ENCODE measurements at regions not wholly inside any gene's neighbourhood (a gene's known extent, or its start where the extent isn't known, plus 50 kb on each side); places are given as distances from the start of the nearest gene placed in this dataset.

GRCh38 chr6:4559281-4559875 lies 216.8 kb upstream of the CDYL start:
- DNase-seq (ENCODE audit: low read depth in 4 of 6, low spot score in 6 of 6): no peak
- WGBS (ENCODE audit: insufficient coverage): 98% methylated on average over 19 of the region's 19 CpGs

GRCh38 chr6:4554645-4555044 lies 221.6 kb upstream of the CDYL start:
- H3K27me3 ChIP-seq (ENCODE audit: control insufficient read depth, insufficient read depth, low read length): no peaks in the 10 kb centered on the region
- H3K27ac ChIP-seq (ENCODE audit: low read depth, low read length): no peak overlapping the region
- no peak overlapping the region for H3K4me3 ChIP-seq (ENCODE audit: low read depth, low read length)
- H3K9me3 ChIP-seq (ENCODE audit: control insufficient read depth, insufficient read depth, low read length): no peaks in the 10 kb centered on the region
- H3K4me1 ChIP-seq (ENCODE audit: control insufficient read depth, insufficient read depth, low read length): no peaks in the 10 kb centered on the region
- no peak for DNase-seq (ENCODE audit: low read depth in 4 of 6, low spot score in 6 of 6)
- H3K36me3 ChIP-seq (ENCODE audit: control insufficient read depth, insufficient read depth, low read length): no peaks in the 10 kb centered on the region

More at GRCh38 chr6:4559281-4559875, 216.8 kb upstream of the CDYL start:
- no peak overlapping the region for H3K27ac ChIP-seq (ENCODE audit: low read depth, low read length)
- no peaks in the 10 kb centered on the region for H3K36me3 ChIP-seq (ENCODE audit: control insufficient read depth, insufficient read depth, low read length)
- H3K4me3 ChIP-seq (ENCODE audit: low read depth, low read length): no peak overlapping the region
- H3K4me1 ChIP-seq (ENCODE audit: control insufficient read depth, insufficient read depth, low read length): peaks cover 12% of the 10 kb centered on the region
- H3K9me3 ChIP-seq (ENCODE audit: control insufficient read depth, insufficient read depth, low read length): peaks cover 3% of the 10 kb centered on the region
- H3K27me3 ChIP-seq (ENCODE audit: control insufficient read depth, insufficient read depth, low read length): no peaks in the 10 kb centered on the region

GRCh38 chr6:4553387-4553786 lies 222.8 kb upstream of the CDYL start:
- Histone ChIP-seq H3K36me3 (ENCODE audit: control insufficient read depth, insufficient read depth, low read length) (no peaks in the 10 kb centered on the region), H3K27ac (ENCODE audit: low read depth, low read length) (no peak overlapping the region), H3K9me3 (ENCODE audit: control insufficient read depth, insufficient read depth, low read length) (no peaks in the 10 kb centered on the region), H3K4me1 (ENCODE audit: control insufficient read depth, insufficient read depth, low read length) (no peaks in the 10 kb centered on the region), H3K4me3 (ENCODE audit: low read depth, low read length) (no peak overlapping the region), H3K27me3 (ENCODE audit: control insufficient read depth, insufficient read depth, low read length) (no peaks in the 10 kb centered on the region)
- no peak for DNase-seq (ENCODE audit: low read depth in 4 of 6, low spot score in 6 of 6)
- 89% methylated on average over 9 of the region's 10 CpGs for WGBS (ENCODE audit: insufficient coverage)

- no peak overlapping the region for H3K27ac ChIP-seq (ENCODE audit: low read depth, low read length)
- H3K9me3 ChIP-seq (ENCODE audit: control insufficient read depth, insufficient read depth, low read length): no peaks in the 10 kb centered on the region
- H3K4me3 ChIP-seq (ENCODE audit: low read depth, low read length): no peak overlapping the region
- 100% methylated on average over 1 of the region's 1 CpG for WGBS (ENCODE audit: insufficient coverage)
- H3K36me3 ChIP-seq (ENCODE audit: control insufficient read depth, insufficient read depth, low read length): no peaks in the 10 kb centered on the region
- H3K4me1 ChIP-seq (ENCODE audit: control insufficient read depth, insufficient read depth, low read length): no peaks in the 10 kb centered on the region
- H3K27me3 ChIP-seq (ENCODE audit: control insufficient read depth, insufficient read depth, low read length): no peaks in the 10 kb centered on the region
- no peak for DNase-seq (ENCODE audit: low read depth in 4 of 6, low spot score in 6 of 6)
Measured at GRCh38 chr6:4550227-4550597, 226.0 kb upstream of the CDYL start.

GRCh38 chr6:4549556-4550226 lies 226.5 kb upstream of the CDYL start:
- no peaks in the 10 kb centered on the region for H3K9me3 ChIP-seq (ENCODE audit: control insufficient read depth, insufficient read depth, low read length)
- 97% methylated on average over 20 of the region's 23 CpGs for WGBS (ENCODE audit: insufficient coverage)
- no peak overlapping the region for H3K27ac ChIP-seq (ENCODE audit: low read depth, low read length)
- no peak for DNase-seq (ENCODE audit: low read depth in 4 of 6, low spot score in 6 of 6)
- H3K4me1 ChIP-seq (ENCODE audit: control insufficient read depth, insufficient read depth, low read length): no peaks in the 10 kb centered on the region
- no peaks in the 10 kb centered on the region for H3K36me3 ChIP-seq (ENCODE audit: control insufficient read depth, insufficient read depth, low read length)
- no peak overlapping the region for H3K4me3 ChIP-seq (ENCODE audit: low read depth, low read length)
- no peaks in the 10 kb centered on the region for H3K27me3 ChIP-seq (ENCODE audit: control insufficient read depth, insufficient read depth, low read length)

- Histone ChIP-seq H3K27ac (ENCODE audit: low read depth, low read length) (no peak overlapping the region), H3K4me1 (ENCODE audit: control insufficient read depth, insufficient read depth, low read length) (no peaks in the 10 kb centered on the region), H3K27me3 (ENCODE audit: control insufficient read depth, insufficient read depth, low read length) (no peaks in the 10 kb centered on the region), H3K9me3 (ENCODE audit: control insufficient read depth, insufficient read depth, low read length) (no peaks in the 10 kb centered on the region), H3K36me3 (ENCODE audit: control insufficient read depth, insufficient read depth, low read length) (no peaks in the 10 kb centered on the region), H3K4me3 (ENCODE audit: low read depth, low read length) (no peak overlapping the region)
- peak in 1 of 6 donors; percentile 11 for DNase-seq (ENCODE audit: low read depth in 4 of 6, low spot score in 6 of 6)
- WGBS (ENCODE audit: insufficient coverage): 31% methylated on average over 3 of the region's 4 CpGs
Measured at GRCh38 chr6:4545893-4546292, 230.3 kb upstream of the CDYL start.

- no CpG with 5 or more reads among the region's 2 CpGs for WGBS (ENCODE audit: insufficient coverage)
- Histone ChIP-seq H3K9me3 (ENCODE audit: control insufficient read depth, insufficient read depth, low read length) (no peaks in the 10 kb centered on the region), H3K27ac (ENCODE audit: low read depth, low read length) (no peak overlapping the region), H3K27me3 (ENCODE audit: control insufficient read depth, insufficient read depth, low read length) (no peaks in the 10 kb centered on the region), H3K4me3 (ENCODE audit: low read depth, low read length) (no peak overlapping the region), H3K36me3 (ENCODE audit: control insufficient read depth, insufficient read depth, low read length) (no peaks in the 10 kb centered on the region), H3K4me1 (ENCODE audit: control insufficient read depth, insufficient read depth, low read length) (no peaks in the 10 kb centered on the region)
- no peak for DNase-seq (ENCODE audit: low read depth in 4 of 6, low spot score in 6 of 6)
Measured at GRCh38 chr6:4543596-4543995, 232.6 kb upstream of the CDYL start.

DNA sequence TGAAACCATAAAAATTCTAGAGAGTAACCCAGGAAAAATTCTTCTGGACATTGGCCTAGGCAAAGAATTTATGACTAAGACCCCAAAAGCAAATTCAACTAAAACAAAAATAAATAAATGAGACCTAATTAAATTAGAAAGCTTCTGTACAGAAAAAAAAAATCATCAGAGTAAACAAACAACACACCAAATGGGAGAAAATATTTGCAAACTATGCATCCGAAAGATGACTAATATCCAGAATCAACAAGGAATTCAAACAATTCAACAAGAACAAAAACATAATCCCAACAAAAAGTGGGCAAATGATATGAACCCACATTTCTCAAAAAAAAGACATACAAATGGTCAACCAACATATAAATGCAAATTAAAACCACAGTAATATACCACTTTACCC lies 242.6 kb upstream of the CDYL start:
- Histone ChIP-seq H3K27ac (ENCODE audit: low read depth, low read length) (no peak overlapping the region), H3K36me3 (ENCODE audit: control insufficient read depth, insufficient read depth, low read length) (no peaks in the 10 kb centered on the region), H3K4me1 (ENCODE audit: control insufficient read depth, insufficient read depth, low read length) (no peaks in the 10 kb centered on the region), H3K9me3 (ENCODE audit: control insufficient read depth, insufficient read depth, low read length) (peaks cover 4% of the 10 kb centered on the region), H3K27me3 (ENCODE audit: control insufficient read depth, insufficient read depth, low read length) (no peaks in the 10 kb centered on the region), H3K4me3 (ENCODE audit: low read depth, low read length) (no peak overlapping the region)
- DNase-seq (ENCODE audit: low read depth in 4 of 6, low spot score in 6 of 6): no peak
- no CpG with 5 or more reads among the region's 1 CpG for WGBS (ENCODE audit: insufficient coverage)

DNA sequence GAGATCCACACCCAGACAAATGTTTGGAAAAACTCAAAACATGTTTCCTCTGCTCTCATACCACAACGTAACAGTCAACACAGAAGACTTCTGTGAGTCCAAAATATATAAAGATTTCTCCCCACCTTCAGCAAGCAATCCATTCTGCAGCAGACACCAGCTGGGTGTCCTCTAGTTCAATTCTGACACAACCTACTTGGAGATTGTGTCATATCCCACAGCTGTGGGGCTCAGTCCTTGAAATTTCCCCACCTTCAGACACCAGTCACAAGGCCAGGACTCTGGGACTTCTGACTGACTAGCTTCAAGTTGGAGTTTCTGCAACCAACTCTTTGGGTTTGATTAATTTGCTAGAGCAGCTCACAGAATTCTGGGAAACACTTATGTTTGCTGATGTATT lies 244.8 kb upstream of the CDYL start:
- DNase-seq (ENCODE audit: low read depth in 4 of 6, low spot score in 6 of 6): no peak
- no peaks in the 10 kb centered on the region for H3K36me3 ChIP-seq (ENCODE audit: control insufficient read depth, insufficient read depth, low read length)
- no peak overlapping the region for H3K4me3 ChIP-seq (ENCODE audit: low read depth, low read length)
- WGBS (ENCODE audit: insufficient coverage): no CpG with 5 or more reads among the region's 1 CpG
- no peak overlapping the region for H3K27ac ChIP-seq (ENCODE audit: low read depth, low read length)
- H3K4me1 ChIP-seq (ENCODE audit: control insufficient read depth, insufficient read depth, low read length): no peaks in the 10 kb centered on the region
- peaks cover 4% of the 10 kb centered on the region for H3K9me3 ChIP-seq (ENCODE audit: control insufficient read depth, insufficient read depth, low read length)
- no peaks in the 10 kb centered on the region for H3K27me3 ChIP-seq (ENCODE audit: control insufficient read depth, insufficient read depth, low read length)

DNA sequence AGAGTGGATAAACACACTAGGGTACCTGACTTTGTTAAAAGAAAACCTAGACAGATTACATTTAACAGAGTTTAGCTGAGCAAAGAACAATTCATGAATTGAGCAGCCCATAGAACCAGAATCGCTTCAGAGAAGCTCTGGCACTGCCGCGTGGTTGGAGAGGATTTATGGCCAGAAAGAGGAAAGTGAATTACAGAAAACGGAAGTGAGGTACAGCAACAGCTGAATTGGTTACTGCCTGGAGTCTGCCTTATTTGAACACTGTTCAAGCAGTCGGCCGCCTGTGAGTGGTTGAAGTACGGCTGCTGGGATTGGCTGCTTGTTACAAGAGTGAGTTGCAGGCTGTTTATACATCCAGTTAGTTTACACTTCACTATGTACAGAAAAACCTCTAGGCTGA lies 253.8 kb upstream of the CDYL start:
- H3K36me3 ChIP-seq (ENCODE audit: control insufficient read depth, insufficient read depth, low read length): no peaks in the 10 kb centered on the region
- no peaks in the 10 kb centered on the region for H3K27me3 ChIP-seq (ENCODE audit: control insufficient read depth, insufficient read depth, low read length)
- H3K9me3 ChIP-seq (ENCODE audit: control insufficient read depth, insufficient read depth, low read length): no peaks in the 10 kb centered on the region
- no peak overlapping the region for H3K4me3 ChIP-seq (ENCODE audit: low read depth, low read length)
- no peak overlapping the region for H3K27ac ChIP-seq (ENCODE audit: low read depth, low read length)
- peak in 1 of 6 donors; percentile 17 for DNase-seq (ENCODE audit: low read depth in 4 of 6, low spot score in 6 of 6)
- WGBS (ENCODE audit: insufficient coverage): 19% methylated on average over 3 of the region's 7 CpGs
- no peaks in the 10 kb centered on the region for H3K4me1 ChIP-seq (ENCODE audit: control insufficient read depth, insufficient read depth, low read length)

Measured in spinal cord (tissue), 9 donors.